GM23338 (cell line): ENCODE measurements at regions not wholly inside any gene's neighbourhood (a gene's known extent, or its start where the extent isn't known, plus 50 kb on each side); places are given as distances from the start of the nearest gene placed in this dataset.

ENCODE experiments used
- ATAC-seq: fragments of 200-7000 bp; cut with Tn5 transposase; 3 replicates; pipeline ENCODE4 v1.9.1; 2020
- DNase-seq: peaks from one replicate; pipeline ENCODE4 v3.0.0-alpha.2; 2015; ENCODE audit warnings: low spot score
- H2AFZ ChIP-seq: fragments of 200-600 bp; sonication (generic); 2 replicates; pipeline ENCODE4 v1.8.0; 2016; ENCODE audit warnings: antibody characterized with exemption, mild to moderate bottlenecking, moderate library complexity
- H3F3A ChIP-seq: fragments of 200-600 bp; sonication (generic); replicated peaks from 2 replicates; pipeline ENCODE4 v1.8.0; 2017; ENCODE audit warnings: antibody characterized with exemption, mixed run types, low read depth
- H3K27ac ChIP-seq: fragments of 200-600 bp; sonication (generic); 2 replicates; pipeline ENCODE4 v1.6.1; 2016; ENCODE audit warnings: low read depth
- H3K27me3 ChIP-seq: fragments of 200-600 bp; sonication (generic); 2 replicates; pipeline ENCODE4 v1.8.0; 2016; ENCODE audit warnings: mild to moderate bottlenecking, mixed run types, moderate library complexity; ENCODE audit not compliant: insufficient read depth
- H3K36me3 ChIP-seq: fragments of 200-600 bp; sonication (generic); 2 replicates; pipeline ENCODE4 v1.8.0; 2016; ENCODE audit warnings: mild to moderate bottlenecking; ENCODE audit not compliant: insufficient read depth
- H3K4me1 ChIP-seq: fragments of 200-600 bp; sonication (generic); 2 replicates; pipeline ENCODE4 v1.8.0; 2016; ENCODE audit warnings: mild to moderate bottlenecking, moderate library complexity; ENCODE audit not compliant: insufficient read depth
- H3K4me2 ChIP-seq: fragments of 200-600 bp; sonication (generic); 2 replicates; pipeline ENCODE4 v1.7.1; 2017; ENCODE audit warnings: mixed run types
- H3K4me3 ChIP-seq: fragments of 200-600 bp; sonication (generic); 2 replicates; pipeline ENCODE4 v1.6.1; 2016; ENCODE audit warnings: mixed run types
- H3K79me2 ChIP-seq: fragments of 200-600 bp; sonication (generic); replicated peaks from 2 replicates; pipeline ENCODE4 v1.8.0; 2017; ENCODE audit warnings: mild to moderate bottlenecking; ENCODE audit not compliant: insufficient read depth
- H3K9me2 ChIP-seq: fragments of 200-600 bp; sonication (generic); 2 replicates; pipeline ENCODE4 v1.8.0; 2017; ENCODE audit not compliant: insufficient read depth
- H4K20me1 ChIP-seq: fragments of 200-600 bp; sonication (generic); replicated peaks from 2 replicates; pipeline ENCODE4 v1.8.0; 2017; ENCODE audit warnings: mild to moderate bottlenecking; ENCODE audit not compliant: insufficient read depth
- H3K27ac Mint-ChIP-seq: 2 replicates; pipeline ENCODE4 v1.8.0; 2020; ENCODE audit warnings: inconsistent platforms, mild to moderate bottlenecking, moderate library complexity, mixed read lengths
- H3K27me3 Mint-ChIP-seq: 3 replicates; pipeline ENCODE4 v1.8.0; 2022; ENCODE audit warnings: low read depth, mild to moderate bottlenecking, moderate library complexity, mixed read lengths, inconsistent platforms; ENCODE audit not compliant: insufficient read depth, poor library complexity
- H3K36me3 Mint-ChIP-seq: 3 replicates; pipeline ENCODE4 v1.8.0; 2021; ENCODE audit warnings: low read depth, mild to moderate bottlenecking, inconsistent platforms, moderate library complexity, mixed read lengths
- H3K4me1 Mint-ChIP-seq: 3 replicates; pipeline ENCODE4 v1.8.0; 2020; ENCODE audit warnings: mild to moderate bottlenecking, inconsistent platforms, mixed read lengths
- H3K4me3 Mint-ChIP-seq: 3 replicates; pipeline ENCODE4 v1.8.0; 2021; ENCODE audit warnings: moderate library complexity, mild to moderate bottlenecking, inconsistent platforms, mixed read lengths
- H3K9me3 Mint-ChIP-seq: 3 replicates; pipeline ENCODE4 v1.8.0; 2020; ENCODE audit warnings: moderate library complexity, mild to moderate bottlenecking, inconsistent platforms, mixed read lengths
- CREB1 ChIP-seq: fragments of 250-450 bp; sonication (Bioruptor Pico); IDR thresholded peaks from 2 replicates; pipeline ENCODE4 v1.5.0; 2020; ENCODE audit warnings: low read depth, mild to moderate bottlenecking, moderate library complexity
- CTCF ChIP-seq, 2 experiments: fragments of 200-600 bp in 1 of 2; sonication (generic) in 1 of 2; conservative IDR thresholded peaks; 2 replicates each; pipeline versions ENCODE4 v1.5.1 to v1.6.1; 2016 to 2017; ENCODE audit warnings: antibody characterized with exemption in 2 of 2, low read depth in 2 of 2, mild to moderate bottlenecking in 2 of 2, moderate library complexity in 1 of 2
- ETS1 ChIP-seq: IDR thresholded peaks from 2 replicates; pipeline ENCODE4 v1.6.1; 2016; ENCODE audit warnings: antibody characterized with exemption
- EZH2 ChIP-seq: fragments of 200-600 bp; sonication (generic); IDR thresholded peaks from one replicate; pipeline ENCODE4 v1.8.0; 2017; ENCODE audit warnings: antibody characterized with exemption, mild to moderate bottlenecking, low read depth; ENCODE audit not compliant: unreplicated experiment
- EZH2phosphoT487 ChIP-seq: fragments of 200-600 bp; sonication (generic); IDR thresholded peaks from one replicate; pipeline ENCODE4 v1.8.1; 2018; ENCODE audit warnings: antibody characterized with exemption; ENCODE audit not compliant: unreplicated experiment
- JUNB ChIP-seq: IDR thresholded peaks from one replicate; pipeline ENCODE4 v1.6.1; 2016; ENCODE audit warnings: antibody characterized with exemption; ENCODE audit not compliant: unreplicated experiment
- POLR2AphosphoS5 ChIP-seq: IDR thresholded peaks from 2 replicates; pipeline ENCODE4 v1.6.1; 2016; ENCODE audit warnings: antibody characterized with exemption, low read depth
- REST ChIP-seq: IDR thresholded peaks from one replicate; pipeline ENCODE4 v1.6.1; 2018; ENCODE audit warnings: antibody characterized with exemption; ENCODE audit not compliant: unreplicated experiment
- STAT1 ChIP-seq: IDR thresholded peaks from one replicate; pipeline ENCODE4 v1.6.1; 2016; ENCODE audit warnings: antibody characterized with exemption; ENCODE audit not compliant: unreplicated experiment
- ZNF114 ChIP-seq: fragments of 250-450 bp; sonication (Bioruptor Pico); IDR thresholded peaks from 2 replicates; pipeline ENCODE4 v1.5.0; 2020; ENCODE audit warnings: mild to moderate bottlenecking, moderate library complexity
- ZNF331 ChIP-seq: fragments of 250-450 bp; sonication (Bioruptor Pico); IDR thresholded peaks from 2 replicates; pipeline ENCODE4 v1.5.0; 2020; ENCODE audit warnings: low read depth, mild to moderate bottlenecking, moderate library complexity

- TF ChIP-seq REST (no peak), JUNB (no peak), ZNF331 (no peak), EZH2phosphoT487 (no peak), CTCF (conservative IDR thresholded peaks at IDR 0.05; ENCODE audit: low read depth in 2 of 2) (no peak), STAT1 (no peak), ETS1 (no peak), ZNF114 (CRISPR knock-in tag) (no peak)
Observed at GRCh38 chr5:165874851-165875250, 2369.4 kb downstream of the MAT2B start (continued).

- no peak overlapping the region for H3K27ac ChIP-seq
- H3K9me2 ChIP-seq, result 0 out of 2 replicates have a peak, but pooled peaks cover 3% of the 10 kb centered on the region
- H3K4me1 Mint-ChIP-seq, result no peaks in the 10 kb centered on the region
- ATAC-seq (no peak), DNase-seq (no peak)
- H3K9me3 Mint-ChIP-seq, result peaks cover 2% of the 10 kb centered on the region; the same call in 1 of the 3 replicates
- no peak overlapping the region for H3K4me2 ChIP-seq
- H2AFZ ChIP-seq, result 0 out of 2 replicates have a peak overlapping the region, but pooled peaks have one; percentile 34
- H3K4me3 ChIP-seq, result no peak overlapping the region
- H4K20me1 ChIP-seq, result no peaks in the 10 kb centered on the region
- H3K27ac Mint-ChIP-seq, result no peak overlapping the region
- no peaks in the 10 kb centered on the region for H3K79me2 ChIP-seq
- no peaks in the 10 kb centered on the region for H3K27me3 Mint-ChIP-seq
- H3K4me1 ChIP-seq, result no peaks in the 10 kb centered on the region
- H3K4me3 Mint-ChIP-seq, result no peak overlapping the region
- no peaks in the 10 kb centered on the region; the same call in 2 of the 3 replicates for H3K36me3 Mint-ChIP-seq
- H3F3A ChIP-seq, result no peaks in the 10 kb centered on the region
- no peaks in the 10 kb centered on the region for H3K36me3 ChIP-seq
- no peaks in the 10 kb centered on the region for H3K27me3 ChIP-seq
- TF ChIP-seq POLR2AphosphoS5 (no peak), ZNF331 (no peak), CREB1 (CRISPR knock-in tag) (no peak), ZNF114 (CRISPR knock-in tag) (no peak), EZH2 (no peak), REST (no peak)
Observed at GRCh38 chr5:165876538-165876937, 2371.1 kb downstream of the MAT2B start.
